Activated gamma-delta T cell (primary cell): ENCODE measurements at regions not wholly inside any gene's neighbourhood (a gene's known extent, or its start where the extent isn't known, plus 50 kb on each side); places are given as distances from the start of the nearest gene placed in this dataset.

ENCODE experiments used
- DNase-seq: peaks from one replicate; lab custom pipeline; 2025; lab: John Stamatoyannopoulos, UW

DNA sequence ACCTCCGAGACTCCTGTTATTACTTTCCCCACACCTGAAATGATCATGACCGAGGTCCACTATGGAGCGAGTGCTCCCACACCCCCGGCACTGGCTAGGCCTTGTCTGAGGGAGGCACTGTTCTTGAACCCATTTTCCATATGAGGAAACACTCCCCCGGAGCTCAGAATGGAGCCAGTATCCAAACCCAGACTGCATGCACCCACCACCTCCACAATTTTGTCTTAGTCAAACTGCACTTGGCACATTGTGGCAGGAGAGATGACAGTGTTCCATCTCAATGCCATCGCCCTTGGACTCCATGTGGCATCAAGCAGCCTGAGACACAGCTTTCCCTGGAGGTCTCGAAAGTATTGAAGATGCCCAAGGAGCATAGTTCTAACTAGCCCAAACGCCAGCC, 154.1 kb downstream of the NUP210 start:
- DNase-seq: no peak

DNA sequence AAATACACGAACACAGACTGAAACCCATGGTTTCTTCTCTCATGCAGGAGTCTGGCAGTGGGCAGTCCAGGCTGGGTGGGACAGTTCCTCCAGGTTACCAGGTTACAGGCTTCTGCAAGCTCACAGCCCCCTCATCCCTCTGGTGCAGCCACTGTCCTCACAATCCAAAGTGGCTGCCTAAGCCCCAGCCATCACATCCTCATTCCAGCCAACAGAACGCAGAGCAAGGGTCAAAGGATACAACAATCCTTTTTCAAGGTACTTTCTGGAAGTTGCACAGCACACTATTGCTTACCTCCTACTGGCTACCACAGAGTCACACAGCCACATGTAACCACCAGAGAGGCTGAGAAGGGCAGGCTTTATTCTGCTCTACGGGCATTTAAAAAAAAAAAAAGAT, 154.6 kb downstream of the NUP210 start:
- no peak for DNase-seq

- DNase-seq: no peak
Measured at GRCh38 chr3:13265016-13265415, 155.1 kb downstream of the NUP210 start.

- DNase-seq: no peak
Measured at GRCh38 chr3:13264468-13264795, 155.7 kb downstream of the NUP210 start.

DNA sequence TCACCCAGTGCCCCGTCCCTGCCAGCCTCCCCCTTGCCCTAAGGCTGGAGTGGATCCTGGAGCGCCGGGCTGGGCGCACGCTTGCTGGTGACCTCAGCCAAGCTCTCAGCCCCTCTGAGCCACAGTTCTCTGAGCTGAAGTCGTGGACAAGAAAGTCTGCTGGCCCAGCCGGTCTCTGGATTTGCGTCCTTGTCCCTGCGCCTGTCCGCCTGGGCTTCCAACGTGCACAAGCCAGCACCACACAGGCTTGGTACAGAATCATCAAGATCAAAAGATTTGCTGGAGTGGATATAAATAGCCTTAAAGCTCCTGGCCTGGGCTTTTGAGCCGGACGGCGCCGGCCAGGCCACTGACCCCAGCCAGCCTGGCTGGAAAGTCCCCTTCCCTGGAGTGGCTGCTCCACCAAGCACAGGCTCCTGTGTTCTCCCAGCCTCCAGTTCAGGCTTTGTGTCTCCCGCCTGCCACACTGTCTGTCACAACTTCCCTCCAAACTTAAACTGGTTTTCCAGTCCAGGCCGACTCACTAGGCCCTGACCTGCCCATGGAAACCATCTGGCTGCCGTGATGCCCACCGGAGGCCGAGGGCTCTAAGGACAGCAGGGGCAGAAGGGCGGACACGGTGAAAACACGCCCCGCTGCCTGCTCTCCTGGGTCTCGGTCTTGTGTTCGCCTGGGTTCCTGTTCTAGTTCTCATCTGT, 156.2 kb downstream of the NUP210 start:
- no peak for DNase-seq

DNA sequence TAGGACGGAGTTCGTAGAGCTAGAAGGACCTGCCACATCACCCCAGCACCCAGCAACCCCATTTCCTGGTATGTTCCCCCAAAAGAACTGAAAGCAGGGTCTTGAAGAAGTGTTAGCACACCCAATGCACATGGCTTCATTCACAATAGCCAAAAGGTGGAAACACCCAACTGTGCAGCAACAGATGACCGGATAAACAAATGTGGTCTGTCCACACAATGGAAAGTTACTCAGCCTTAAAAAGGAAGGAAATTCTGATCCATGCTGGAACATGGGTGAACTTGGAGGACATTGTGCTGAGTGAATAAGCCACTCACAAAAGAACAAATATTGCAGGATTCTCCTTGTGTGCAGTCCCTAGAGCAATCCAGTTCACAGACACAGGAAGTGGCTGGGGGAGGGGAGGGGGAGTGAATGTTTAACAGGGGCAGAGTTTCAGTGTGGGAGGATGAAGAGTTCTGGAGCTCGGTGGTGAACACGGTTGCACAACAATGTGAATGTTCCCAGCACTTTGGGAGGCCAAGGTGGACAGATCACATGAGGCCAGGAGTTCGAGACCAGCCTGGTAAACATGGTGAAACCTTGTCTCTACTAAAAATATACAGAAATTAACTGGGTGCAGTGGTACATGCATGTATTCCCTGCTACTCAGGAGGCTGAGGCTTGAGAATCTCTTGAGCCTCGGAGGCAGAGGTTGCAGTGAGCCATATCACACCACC, 157.5 kb downstream of the NUP210 start:
- no peak for DNase-seq

DNA sequence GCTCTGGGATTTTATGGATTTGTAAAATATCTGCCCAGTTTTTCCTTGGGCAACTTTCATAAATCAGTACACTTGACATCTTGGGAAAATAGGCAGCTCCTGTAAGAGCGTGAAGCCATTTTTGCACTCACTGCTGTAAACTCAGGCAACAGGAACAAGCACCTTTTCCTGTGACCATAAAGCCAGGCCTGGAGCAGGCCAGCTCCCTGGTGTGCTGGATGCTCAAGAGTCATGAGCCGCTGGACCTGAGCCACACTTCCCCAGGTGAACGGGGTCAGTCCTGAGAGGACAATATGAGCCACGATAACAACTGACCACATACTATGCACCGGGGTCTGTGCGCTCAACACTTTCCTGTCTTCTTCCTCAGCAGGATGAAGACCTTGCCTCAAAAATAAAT, 158.2 kb downstream of the NUP210 start:
- no peak for DNase-seq

GRCh38 chr3:13261104-13261830, 158.9 kb downstream of the NUP210 start:
- no peak for DNase-seq

DNA sequence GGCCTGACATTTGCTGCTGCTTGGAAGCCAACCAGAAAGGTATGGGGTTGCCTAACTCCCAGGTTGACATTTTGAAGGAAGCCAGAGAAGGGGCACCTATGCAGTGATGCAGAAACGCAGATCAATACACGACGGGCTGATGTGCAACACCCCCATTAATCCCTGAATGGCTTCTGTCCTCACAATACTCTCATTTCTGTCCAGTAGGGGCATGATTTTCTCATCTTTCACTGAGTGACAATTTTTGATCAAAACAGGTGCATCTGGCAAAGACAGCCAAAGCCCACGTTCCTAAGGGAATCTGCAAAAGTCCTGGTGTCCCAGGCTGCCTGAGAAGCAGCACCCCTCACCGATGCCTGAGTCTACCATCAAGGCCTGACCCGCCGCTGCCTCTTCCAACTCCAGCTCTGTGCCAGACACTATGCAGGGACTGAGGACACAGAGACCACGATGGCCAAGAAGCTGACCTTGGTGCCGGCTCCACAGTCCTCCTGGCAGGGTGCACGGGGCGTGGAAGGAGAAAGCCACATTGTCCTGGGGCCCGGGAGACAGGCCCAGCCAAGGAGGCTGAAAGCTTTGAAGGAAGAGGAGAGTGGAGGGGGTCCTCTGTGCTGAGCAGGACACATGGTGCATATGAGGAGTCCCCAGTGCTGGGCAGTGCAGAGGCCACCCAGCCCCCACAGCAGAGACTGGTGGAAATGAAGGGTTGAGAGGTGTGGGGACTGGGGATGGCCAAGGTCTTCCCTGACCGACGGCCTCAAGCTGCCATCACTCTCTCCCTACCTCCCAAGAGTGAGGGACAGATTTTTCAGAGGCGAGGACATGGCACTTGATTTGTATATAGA, 159.6 kb downstream of the NUP210 start:
- DNase-seq: no peak

- no peak for DNase-seq
Measured at GRCh38 chr3:13259831-13260230, 160.3 kb downstream of the NUP210 start.

DNA sequence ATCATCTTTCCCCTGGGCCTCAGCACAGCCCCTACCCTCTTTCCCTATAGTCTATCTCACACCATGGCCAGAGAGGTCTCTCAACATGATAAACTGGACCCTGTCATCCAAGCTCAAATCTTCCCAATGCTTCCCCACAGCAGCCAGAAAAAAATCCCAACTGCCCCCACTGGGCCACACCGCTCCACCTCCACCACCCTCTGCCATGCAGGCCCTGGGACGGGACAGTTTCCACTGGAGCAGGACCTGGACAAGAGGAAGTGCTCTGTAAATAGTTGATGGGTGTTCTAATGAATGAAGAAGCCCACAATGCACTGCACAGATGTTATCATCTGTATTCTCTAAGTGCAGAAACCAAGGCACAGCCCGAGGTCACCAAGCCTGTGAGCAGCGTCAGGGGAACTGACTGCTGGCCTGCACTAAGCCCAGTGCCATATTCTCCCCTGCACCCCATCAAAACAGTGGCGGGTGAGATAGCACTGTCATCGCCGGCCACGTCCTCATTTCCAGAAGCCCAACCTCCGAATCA, 161.1 kb downstream of the NUP210 start:
- no peak for DNase-seq

GRCh38 chr3:13258280-13258679, 161.8 kb downstream of the NUP210 start:
- no peak for DNase-seq

GRCh38 chr3:13257666-13258065, 162.5 kb downstream of the NUP210 start:
- no peak for DNase-seq

DNA sequence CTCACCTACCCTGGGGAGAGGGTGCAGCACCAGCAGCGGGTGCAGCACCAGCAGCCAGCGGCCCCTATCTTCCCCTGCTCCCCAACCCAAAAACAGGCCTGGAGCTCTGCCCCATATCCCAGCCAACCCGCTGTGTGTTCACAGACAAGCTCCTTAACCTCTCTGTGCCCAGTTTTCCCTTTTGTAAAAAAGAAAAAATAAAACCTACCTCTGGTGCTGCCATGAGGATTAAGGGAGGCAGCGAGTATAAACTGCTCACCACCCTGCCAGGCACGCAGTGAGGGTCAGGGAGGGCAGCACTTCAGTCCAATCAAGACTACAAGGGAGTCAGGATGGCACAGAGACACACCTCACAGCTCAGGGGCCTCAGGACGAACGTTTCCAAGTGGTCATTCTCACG, 163.3 kb downstream of the NUP210 start:
- DNase-seq: no peak

DNA sequence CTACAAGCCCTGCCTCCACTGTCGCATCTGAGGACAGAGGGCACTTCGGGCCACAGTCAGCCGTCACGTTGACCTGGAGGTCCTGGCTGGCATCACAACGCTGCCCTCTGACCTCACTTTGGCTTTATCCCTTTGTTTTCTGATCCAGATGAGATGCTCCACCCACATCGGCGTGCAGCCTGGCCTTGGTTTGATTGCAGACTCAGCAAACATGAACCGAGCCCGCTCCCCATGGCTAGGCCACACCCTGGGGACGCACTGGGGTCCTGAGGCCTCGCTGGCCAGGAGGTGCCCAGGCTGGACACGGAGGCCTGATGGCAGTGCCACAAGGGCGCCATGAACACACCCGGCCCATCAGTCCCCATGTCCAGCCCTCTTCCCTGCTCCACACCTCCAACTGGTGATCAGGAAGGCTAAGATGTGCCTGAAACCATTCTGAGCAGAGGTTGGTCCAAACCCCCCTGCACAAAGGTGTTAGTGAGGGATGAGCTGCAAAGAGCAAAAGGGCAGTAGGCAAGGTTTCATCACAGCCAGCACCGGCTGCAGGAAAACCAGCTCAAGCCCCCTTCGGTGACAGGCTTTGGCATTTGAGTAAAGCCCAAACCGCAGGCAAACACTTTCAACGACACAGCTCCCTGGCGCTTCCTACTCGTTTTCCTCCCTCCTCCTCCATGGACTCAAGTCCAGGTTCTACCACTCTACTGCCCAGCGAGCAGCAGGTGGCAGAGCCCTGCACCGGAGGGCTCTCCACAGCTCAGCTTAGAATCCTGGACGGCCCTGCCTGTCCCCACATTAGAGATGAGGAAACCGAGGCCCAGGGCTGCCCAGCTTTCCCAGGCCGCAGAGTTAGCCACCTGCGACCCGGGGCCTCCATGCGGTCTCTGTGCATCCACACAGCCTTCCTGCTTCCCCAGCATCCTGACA, 165.8 kb downstream of the NUP210 start:
- DNase-seq: no peak

DNA sequence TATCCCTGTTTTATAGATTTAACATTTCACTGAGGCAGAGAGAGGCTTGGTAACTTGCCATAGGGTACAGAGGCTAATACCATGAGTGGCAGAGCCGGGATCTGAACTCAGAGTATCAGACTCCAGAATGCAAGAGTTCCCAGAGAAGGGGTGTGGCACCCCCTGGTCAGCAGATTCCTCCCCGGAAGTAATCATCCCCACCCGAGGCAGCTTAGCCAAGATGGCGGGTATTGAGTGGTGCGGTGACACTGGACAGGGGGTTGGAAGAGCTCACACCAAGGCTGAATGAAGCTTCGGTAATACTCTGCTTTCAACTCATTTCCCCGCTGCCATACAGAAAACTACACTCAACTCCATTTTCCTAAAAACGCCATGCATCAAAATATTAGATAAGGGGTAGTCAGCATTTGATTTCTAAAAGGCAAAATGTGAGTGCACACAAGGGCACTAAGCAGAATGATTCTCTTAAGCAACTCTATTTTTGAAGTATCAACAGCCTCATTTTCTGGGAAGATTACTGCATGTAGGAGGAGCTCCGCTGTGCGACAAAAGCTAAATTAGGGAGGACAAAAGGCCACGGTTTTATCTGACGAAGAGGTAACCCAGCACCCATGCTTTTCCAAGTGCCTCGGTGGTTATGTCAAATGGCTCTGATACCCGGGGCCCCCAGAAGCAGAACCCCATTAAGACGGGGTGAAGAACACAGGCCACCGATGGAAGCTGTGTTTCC, 166.7 kb downstream of the NUP210 start:
- DNase-seq: no peak

GRCh38 chr3:13252207-13252606, 167.9 kb downstream of the NUP210 start:
- no peak for DNase-seq

- DNase-seq: no peak
Measured at GRCh38 chr3:13251166-13251903, 168.8 kb downstream of the NUP210 start.

- no peak for DNase-seq
Measured at GRCh38 chr3:13249664-13250390, 170.3 kb downstream of the NUP210 start.
